GM21447 (cell line): ENCODE measurements at regions not wholly inside any gene's neighbourhood (a gene's known extent, or its start where the extent isn't known, plus 50 kb on each side); places are given as distances from the start of the nearest gene placed in this dataset.

ENCODE experiments used
- ATAC-seq: cut with Tn5 transposase; IDR thresholded peaks from one replicate; pipeline ENCODE4 v1.9.1; 2021; ENCODE audit not compliant: unreplicated experiment

GRCh38 chr18:46402945-46403344 is 254.1 kb downstream of the LOXHD1 start:
- no peak for ATAC-seq

- ATAC-seq = no peak
Measured at GRCh38 chr18:46405832-46406538, 251.0 kb downstream of the LOXHD1 start.

GRCh38 chr18:46406539-46406932 is 250.5 kb downstream of the LOXHD1 start:
- ATAC-seq = no peak

- no peak for ATAC-seq
Measured at GRCh38 chr18:46407486-46408166, 249.4 kb downstream of the LOXHD1 start.

- no peak for ATAC-seq
Measured at GRCh38 chr18:46408334-46408987, 248.6 kb downstream of the LOXHD1 start.

- ATAC-seq = no peak
Measured at GRCh38 chr18:46411191-46411828, 245.7 kb downstream of the LOXHD1 start.

- ATAC-seq = no peak
Measured at GRCh38 chr18:46411867-46412690, 244.9 kb downstream of the LOXHD1 start.

GRCh38 chr18:46412916-46413315 is 244.1 kb downstream of the LOXHD1 start:
- no peak for ATAC-seq

- no peak for ATAC-seq
Measured at GRCh38 chr18:46413684-46414083, 243.3 kb downstream of the LOXHD1 start.

GRCh38 chr18:46414863-46415262 is 242.2 kb downstream of the LOXHD1 start:
- ATAC-seq = no peak

GRCh38 chr18:46415532-46416252 is 241.3 kb downstream of the LOXHD1 start:
- ATAC-seq = no peak

GRCh38 chr18:46416706-46417638 is 240.0 kb downstream of the LOXHD1 start:
- peak; percentile 73 for ATAC-seq

GRCh38 chr18:46418663-46419260 is 238.3 kb downstream of the LOXHD1 start:
- no peak for ATAC-seq

GRCh38 chr18:46419391-46420141 is 237.5 kb downstream of the LOXHD1 start:
- ATAC-seq = no peak

GRCh38 chr18:46421973-46422551 is 235.0 kb downstream of the LOXHD1 start:
- no peak for ATAC-seq

- ATAC-seq = no peak
Measured at GRCh38 chr18:46422552-46423055, 234.4 kb downstream of the LOXHD1 start.

GRCh38 chr18:46423226-46423805 is 233.7 kb downstream of the LOXHD1 start:
- no peak for ATAC-seq
